ENCODE measurements at regions not wholly inside any gene's neighbourhood (a gene's known extent, or its start where the extent isn't known, plus 50 kb on each side); places are given as distances from the start of the nearest gene placed in this dataset.
"Not testable (repeated sequence)": the region's sequence is repeated elsewhere in the genome, so short reads cannot be mapped to it uniquely, and the experiment has no call there.

DNA sequence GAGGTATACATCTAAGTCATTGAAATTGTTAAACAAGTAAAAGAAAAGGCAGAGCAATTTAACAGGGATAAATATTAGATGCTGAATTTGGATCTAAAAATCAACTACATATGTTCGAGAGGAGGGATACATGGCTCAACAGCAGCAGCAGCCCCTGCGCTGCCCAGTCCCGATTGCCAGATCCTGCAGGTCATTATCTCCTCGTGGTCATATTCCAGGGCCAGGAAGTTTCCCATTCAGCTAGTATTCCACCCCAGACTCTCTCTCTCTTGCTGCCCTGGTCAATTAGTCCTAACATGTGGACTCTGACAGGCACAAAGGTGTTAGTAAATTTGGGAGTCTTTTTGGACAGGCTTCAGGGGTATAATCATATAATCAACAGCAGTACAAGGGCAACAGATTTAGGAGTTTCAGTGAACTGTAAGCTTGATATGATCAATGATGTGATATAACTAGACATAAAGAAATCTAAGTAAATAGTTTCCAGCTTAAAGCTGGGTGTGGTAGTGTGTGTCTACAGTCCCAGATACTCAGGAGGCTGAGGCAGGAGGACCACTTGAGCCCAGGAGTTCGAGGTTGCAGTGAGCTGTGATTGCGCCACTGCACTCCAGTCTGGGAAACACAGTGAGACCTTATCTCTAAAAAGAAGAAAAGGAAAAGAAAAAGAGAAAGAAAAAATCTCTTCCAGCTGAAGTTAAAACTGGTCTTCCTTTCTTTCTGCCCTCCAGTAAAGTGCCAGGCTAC, 96.5 kb upstream of the MED13 start:
- in situ Hi-C loops (cut with MboI; ENCODE audit: low pct_unique_long_range_greater_than_20kb, low sequenced_read_pairs), result no loop called here

DNA sequence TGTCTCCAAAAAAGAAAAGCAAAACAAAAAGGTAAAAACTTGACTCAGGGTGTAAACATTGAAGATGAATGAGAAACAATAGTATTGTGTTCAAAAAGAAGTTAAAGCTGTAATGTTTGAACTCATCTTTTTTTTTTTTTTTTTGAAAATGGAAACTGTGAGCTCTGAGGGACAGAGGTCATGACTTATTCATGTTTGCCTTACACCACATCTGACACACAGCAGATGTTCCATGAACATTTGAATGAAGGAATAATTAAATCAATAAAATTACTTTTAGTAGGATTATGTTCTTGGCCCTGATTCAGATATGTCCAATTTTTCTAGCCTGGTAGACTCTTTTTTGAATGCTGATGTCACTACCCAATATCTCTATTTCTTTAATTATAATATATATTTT, 95.7 kb upstream of the MED13 start:
- in situ Hi-C loops (cut with MboI; ENCODE audit: low pct_unique_long_range_greater_than_20kb, low sequenced_read_pairs), result no loop called here
- DNase-seq, result no peak

More for the DNA sequence above, 96.5 kb upstream of the MED13 start:
- no peak for DNase-seq

DNA sequence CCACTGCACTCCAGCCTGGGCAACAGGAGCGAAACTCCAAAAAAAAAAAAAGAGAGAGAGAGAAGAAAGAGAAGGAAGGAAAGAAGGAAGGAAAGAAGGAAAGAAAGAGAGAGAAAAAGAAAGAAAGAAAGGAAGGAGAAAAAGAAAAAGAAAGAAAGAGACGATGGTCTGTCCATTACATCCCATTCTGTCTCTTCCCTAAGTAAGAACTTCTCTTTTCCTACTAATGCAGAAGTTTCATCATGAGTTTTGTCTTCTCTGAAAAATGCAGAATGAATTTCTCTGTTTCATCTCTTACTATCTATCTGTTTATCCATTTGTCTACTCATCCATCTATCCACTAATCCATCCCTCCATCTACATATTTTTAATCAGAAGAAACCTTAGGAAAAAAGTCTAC, 94.9 kb upstream of the MED13 start:
- no peak for DNase-seq
- in situ Hi-C loops (cut with MboI; ENCODE audit: low pct_unique_long_range_greater_than_20kb, low sequenced_read_pairs), result no loop called here

DNA sequence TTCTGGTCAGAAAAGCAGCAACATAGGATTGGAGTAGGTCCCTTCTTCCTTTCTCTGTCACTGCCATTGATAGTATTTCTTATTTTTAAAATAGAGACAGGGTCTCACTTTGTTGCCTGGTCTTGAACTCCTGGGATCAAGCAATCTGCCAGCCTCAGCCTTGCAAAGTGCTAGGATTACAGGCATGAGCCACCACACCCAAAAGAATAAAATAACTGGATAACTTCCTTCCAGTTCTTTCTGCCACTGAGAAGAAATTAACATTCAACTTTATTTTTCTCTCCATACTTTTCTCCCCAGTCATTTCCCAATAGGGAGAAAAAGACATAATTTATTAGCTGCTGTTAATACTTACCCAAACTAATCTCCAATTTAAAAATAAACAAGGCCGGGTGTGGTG, 91.9 kb upstream of the MED13 start:
- in situ Hi-C loops (cut with MboI; ENCODE audit: low pct_unique_long_range_greater_than_20kb, low sequenced_read_pairs), result no loop called here

DNA sequence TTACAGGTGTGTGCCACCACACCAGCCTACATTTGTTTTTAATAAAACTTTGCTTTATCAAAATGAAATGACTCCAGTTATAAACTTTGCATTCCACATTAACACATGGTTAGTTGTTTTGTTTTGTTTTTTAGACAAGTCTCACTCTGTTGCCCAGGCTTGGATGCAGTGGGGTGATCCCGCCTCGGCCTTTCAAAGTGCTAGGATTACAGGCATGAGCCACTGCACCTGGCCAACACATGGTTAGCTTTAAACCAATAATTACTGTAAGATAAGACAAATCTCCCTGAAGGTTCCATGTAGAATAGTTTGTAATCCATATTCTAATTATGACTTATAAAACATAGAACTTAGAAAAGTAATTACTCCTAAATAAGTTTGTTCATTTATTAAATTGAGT, 89.8 kb upstream of the MED13 start:
- in situ Hi-C loops (cut with MboI; ENCODE audit: low pct_unique_long_range_greater_than_20kb, low sequenced_read_pairs), result no loop called here
- DNase-seq, result no peak

More for the DNA sequence above, 91.9 kb upstream of the MED13 start:
- no peak for DNase-seq

DNA sequence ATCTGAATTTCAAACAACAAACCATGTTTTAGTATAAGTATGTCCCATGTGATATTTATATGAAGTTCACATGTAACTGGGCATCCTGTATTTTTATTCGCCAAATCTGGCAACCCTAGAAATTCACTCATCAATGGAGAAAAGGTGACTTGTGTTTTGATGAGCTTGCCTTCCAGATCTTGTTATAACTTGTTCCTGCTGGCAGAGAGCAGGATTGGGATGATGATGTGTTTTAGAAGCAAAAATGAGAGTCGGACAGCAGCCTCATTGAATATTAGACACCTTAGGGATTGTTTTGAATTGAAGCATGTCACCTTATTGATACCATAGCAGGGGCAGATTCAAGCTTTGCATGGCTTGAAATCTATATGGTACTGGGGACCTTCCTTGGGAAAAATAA, 85.4 kb upstream of the MED13 start:
- DNase-seq, result no peak
- in situ Hi-C loops (cut with MboI; ENCODE audit: low pct_unique_long_range_greater_than_20kb, low sequenced_read_pairs), result no loop called here

DNA sequence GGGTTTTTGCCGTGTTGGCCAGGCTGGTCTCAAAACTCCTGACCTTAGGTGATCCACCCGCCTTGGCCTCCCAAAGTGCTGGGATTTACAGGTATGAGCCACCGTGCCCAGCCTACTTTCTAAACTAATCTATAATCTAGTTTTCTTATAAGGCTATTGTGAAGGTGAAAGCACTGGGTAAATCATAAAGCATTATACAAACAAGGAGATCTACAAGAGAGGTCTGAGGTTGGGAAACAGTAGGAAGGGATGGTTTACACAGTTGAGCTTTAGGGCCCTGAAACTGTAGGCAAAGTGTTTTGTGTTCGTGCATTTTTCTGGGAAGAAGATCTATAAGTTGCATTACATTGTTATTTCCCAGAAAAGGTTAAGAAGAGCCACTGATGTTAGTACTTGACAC, 84.9 kb upstream of the MED13 start:
- no peak for DNase-seq
- in situ Hi-C loops (cut with MboI; ENCODE audit: low pct_unique_long_range_greater_than_20kb, low sequenced_read_pairs), result no loop called here

DNA sequence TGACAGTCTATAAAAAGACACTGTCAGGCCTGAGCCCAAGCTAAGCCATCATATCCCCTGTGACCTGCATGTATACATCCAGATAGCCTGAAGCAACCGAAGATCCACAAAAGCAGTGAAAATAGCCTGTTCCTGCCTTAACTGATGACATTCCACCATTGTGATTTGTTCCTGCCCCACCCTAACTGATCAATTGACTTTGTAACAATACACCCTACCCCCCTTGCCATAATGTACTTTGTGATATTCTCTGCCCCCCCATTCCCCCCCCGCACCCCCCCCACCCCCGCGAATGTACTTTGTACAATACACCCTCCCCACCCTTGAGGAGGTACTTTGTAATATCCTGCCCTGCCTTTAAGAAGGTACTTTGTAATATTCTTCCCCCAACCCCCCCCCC, 82.2 kb upstream of the MED13 start:
- no peak for DNase-seq
- in situ Hi-C loops (cut with MboI; ENCODE audit: low pct_unique_long_range_greater_than_20kb, low sequenced_read_pairs), result no loop called here

DNA sequence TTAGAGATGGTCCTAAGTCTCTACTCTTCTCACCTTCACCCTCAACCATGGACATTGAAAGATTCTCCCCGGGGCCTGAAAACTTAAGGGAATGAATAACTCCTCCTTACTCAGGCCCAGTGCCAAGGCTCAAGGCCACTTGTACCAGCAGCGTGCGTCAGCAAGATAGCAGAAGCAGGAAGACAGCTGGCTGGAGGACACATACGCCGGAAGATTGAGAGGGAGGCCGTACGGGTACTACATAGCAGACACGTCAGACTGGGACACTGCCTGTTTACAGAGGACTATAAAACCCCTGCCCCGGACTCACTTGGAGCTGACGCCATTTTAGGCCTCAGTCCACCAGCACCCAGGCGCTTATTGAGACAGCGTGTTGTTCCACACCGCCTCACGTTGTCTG, 75.8 kb upstream of the MED13 start:
- no peak for DNase-seq
- in situ Hi-C loops (cut with MboI; ENCODE audit: low pct_unique_long_range_greater_than_20kb, low sequenced_read_pairs), result no loop called here

DNA sequence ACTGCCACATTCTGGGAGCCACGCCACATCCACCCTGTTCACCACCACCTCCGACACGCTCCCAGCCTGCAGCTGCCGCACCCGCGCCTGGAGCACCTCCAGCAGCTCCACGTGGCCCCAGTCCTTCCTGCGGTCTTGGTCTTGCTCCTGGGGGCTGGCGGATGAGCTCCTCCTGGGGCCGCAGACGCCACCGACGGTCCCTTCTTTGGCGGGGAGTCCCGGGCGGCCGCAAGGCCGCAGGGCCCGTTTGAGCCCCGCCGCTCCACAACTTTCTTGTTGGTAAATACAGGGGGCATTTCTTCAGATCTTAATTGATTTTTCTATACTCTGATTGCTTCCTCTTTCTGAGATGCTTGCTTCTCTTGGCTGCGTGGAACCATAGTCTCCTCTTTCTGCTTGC, 75.3 kb upstream of the MED13 start:
- DNase-seq, result peak; percentile 8
- in situ Hi-C loops (cut with MboI; ENCODE audit: low pct_unique_long_range_greater_than_20kb, low sequenced_read_pairs), result no loop called here

DNA sequence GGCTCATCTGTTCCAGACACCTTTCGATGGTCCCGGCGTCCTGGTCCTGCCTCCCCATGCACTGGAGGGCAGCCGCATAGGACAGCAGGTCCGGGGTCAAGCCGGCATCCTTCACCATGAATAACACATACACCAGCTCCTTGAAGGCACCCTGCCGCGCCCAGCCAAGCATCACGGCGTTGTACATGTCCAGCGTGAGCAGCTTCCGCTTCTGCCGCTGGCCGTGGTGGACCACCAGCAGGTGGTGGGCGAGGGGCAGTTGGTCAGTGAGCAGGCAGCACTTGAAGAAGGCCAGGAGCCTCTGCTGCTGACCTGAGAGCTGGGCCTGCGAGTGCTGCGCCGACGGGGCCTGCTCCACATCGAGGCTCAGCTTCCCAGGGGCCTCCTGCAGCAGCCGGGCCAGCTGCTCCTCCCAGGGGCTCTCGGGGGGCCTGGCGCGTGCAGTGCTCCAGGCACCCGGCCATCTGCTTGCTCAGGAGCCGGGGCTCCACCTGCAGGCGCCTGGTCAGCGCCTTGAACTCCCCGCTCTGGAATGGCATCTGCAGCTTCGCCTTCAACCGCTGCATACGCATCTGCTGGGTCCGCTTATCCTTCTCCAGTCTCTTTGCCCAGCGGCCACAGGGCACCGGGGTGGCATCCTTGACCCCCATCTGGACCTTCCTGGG, 74.7 kb upstream of the MED13 start:
- DNase-seq; in situ Hi-C loops (cut with MboI; ENCODE audit: low pct_unique_long_range_greater_than_20kb, low sequenced_read_pairs): not testable (repeated sequence)

DNA sequence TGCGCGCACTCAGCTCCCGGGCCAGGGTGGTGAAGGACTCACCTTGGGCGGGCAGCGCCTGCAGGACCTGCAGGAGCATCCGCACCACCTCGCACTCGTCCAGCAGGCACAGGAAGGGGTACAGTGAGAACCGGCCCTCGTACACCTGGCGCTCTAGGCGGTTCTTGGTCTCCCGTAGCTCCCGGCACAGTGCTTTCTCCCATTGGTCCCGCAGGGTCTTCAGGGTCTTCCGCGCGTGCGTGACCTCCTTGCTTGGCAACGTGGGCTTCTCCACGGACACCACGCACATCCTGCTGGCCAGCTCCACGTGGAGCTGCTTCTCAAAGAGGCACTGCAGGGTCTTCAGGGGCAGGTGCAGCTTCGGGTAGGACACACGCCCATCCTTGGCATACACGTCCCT, 74.1 kb upstream of the MED13 start:
- in situ Hi-C loops (cut with MboI; ENCODE audit: low pct_unique_long_range_greater_than_20kb, low sequenced_read_pairs), result no loop called here

DNA sequence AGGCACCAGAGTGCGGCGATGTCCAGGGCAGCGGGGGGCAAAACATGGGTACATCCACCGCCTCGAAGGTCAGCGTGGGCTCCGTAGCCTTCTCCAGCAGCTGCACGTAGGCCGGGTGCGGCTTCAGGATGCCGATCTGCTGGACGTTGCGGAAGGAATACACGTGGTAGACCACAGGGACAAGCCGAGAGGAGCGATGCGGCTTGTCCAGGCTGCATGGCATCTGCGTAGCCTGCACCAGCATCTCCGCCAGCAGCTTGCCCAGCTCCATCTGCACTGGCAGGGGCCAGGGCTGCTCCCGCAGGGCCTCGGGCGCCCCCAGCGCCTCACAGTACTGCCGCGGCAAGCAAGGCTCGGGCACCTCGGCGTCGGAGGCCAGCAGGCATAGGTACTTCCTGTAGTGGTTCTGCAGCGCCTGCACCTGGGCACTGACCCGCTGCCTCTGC, 73.6 kb upstream of the MED13 start:
- in situ Hi-C loops (cut with MboI; ENCODE audit: low pct_unique_long_range_greater_than_20kb, low sequenced_read_pairs); DNase-seq: not testable (repeated sequence)

More for the DNA sequence above, 74.1 kb upstream of the MED13 start:
- no peak for DNase-seq

DNA sequence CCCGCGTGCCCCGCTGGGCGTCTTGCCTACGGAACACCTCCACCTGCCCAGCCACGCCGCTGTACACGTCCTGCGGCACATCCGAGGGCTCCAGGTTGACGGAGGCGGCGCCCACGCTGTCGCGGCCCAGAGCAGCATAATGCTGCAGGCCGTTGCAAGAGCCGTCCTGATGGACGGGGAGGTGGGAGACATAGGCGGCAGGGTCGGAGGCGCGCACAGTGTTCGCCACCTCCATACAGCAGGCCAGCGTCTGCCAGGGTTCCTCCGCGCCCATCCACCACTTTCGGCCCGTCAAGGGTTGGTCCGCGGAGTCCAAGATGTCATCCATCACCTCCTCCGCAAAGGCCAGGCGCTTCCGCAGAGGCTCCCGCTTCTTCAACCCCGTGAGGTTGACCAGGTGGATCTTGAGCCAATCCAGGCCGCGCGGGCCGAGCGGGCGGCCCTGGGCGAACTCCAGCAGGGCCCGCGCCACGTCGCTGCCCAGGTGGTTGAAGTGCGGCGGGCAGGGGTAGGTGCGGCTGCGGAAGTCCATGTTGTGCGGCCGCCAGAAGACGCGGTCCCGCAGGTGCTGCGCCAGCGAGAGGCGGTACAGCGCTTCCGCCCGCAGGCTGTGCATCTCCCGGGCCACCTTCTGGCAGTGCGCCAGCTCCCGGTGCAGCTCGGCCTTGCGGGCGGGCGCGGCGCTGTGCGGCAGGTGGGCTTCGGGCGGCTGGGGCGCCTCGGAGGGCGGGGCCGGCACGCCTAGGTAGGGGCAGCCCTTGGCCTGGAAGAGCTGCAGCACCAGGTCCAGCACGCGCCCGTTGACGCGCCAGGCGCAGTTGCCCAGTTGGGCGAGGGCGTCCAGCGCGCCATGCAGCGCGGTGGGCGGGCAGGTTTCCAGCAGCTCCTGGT, 72.9 kb upstream of the MED13 start:
- in situ Hi-C loops (cut with MboI; ENCODE audit: low pct_unique_long_range_greater_than_20kb, low sequenced_read_pairs); DNase-seq: not testable (repeated sequence)

DNA sequence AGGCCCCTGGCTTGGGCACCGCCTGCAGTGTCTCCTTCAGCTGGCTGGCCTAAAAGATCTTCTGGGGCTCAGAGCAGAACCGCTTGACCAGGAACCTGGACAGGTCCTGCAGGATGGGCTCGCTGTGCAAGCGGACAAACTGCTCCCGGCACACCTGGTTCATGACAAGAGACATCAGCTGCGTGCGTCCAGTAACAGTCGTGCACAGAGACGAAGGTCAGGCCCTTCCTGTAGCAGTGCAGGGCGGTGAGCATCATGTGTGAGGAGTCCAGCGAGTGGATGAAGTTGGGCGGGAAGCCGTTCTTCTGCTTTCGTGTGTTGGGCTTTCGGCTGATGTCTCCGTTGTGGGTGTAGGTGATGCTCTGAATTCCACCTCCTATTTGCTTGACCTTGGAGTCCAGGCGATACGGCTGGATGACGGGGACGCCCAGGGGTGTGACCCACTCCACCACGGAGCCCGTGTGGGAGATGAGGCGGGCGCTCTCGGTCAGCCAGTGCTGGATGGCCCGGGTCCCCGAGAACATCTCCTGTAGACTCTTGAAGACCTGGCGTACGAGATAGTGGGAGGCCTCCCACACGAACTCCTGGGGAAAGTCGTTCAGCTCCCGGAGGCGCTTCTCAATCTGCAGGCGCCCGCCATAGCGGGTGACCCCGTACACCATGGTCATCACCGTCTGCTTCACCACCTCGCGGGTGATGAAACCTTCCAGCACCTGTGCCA, 72.1 kb upstream of the MED13 start:
- DNase-seq; in situ Hi-C loops (cut with MboI; ENCODE audit: low pct_unique_long_range_greater_than_20kb, low sequenced_read_pairs): not testable (repeated sequence)

DNA sequence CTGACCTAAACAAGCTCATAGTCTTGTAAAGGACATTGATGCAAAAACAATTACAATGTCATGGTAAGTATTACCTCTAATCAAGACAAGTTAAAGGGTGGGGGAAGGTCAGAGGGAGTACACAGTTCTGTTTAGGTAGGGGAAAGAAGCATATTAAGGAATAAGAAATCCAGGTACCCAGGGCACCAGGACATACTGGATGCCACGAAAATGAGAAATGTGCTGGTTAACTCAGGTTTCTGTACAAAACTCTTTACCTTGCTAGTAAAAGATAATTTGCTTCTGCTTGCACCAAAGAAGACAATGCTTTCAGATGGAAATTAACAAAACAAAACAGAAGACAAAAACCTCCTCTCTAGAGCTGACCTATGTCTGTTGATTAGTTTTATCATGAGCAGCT, 70.7 kb upstream of the MED13 start:
- no peak for DNase-seq
- in situ Hi-C loops (cut with MboI; ENCODE audit: low pct_unique_long_range_greater_than_20kb, low sequenced_read_pairs), result no loop called here

DNA sequence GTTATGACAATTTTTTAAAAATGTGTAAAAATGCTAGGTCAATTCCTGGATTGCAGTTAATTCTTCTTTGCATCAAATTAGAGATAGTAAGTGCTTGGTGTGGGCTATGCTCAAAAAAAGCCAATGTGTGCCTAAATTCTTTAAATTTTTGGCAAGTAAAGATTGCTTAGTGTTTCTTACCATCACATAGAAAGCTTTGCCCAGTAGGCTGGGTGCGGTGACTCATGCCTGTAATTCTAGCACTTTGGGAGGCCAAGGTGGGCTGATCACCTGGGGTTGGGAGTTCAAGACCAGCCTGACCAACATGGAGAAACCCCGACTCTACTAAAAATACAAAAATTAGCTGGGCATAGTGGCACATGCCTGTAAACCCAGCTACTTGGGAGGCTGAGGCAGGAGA, 70.0 kb upstream of the MED13 start:
- in situ Hi-C loops (cut with MboI; ENCODE audit: low pct_unique_long_range_greater_than_20kb, low sequenced_read_pairs); DNase-seq: not testable (repeated sequence)

DNA sequence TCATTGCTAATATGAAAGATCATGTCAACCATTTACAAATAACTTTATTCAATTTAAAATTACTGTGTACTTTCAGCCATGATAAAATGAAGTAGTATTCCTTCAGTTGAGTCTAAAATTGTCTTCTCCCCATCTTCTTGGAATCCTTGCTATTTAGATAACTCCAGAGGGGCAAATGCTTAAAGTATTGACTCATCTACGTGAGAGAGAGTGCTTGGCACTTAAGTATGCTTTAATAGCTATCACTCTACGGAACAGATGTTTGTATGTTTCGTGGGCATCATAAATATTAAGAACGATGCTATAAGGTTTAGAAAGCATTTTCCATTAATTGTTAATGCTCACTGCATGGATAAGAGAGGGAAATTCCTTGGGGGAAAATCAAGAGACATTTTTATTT, 69.3 kb upstream of the MED13 start:
- in situ Hi-C loops (cut with MboI; ENCODE audit: low pct_unique_long_range_greater_than_20kb, low sequenced_read_pairs), result no loop called here
- no peak for DNase-seq

DNA sequence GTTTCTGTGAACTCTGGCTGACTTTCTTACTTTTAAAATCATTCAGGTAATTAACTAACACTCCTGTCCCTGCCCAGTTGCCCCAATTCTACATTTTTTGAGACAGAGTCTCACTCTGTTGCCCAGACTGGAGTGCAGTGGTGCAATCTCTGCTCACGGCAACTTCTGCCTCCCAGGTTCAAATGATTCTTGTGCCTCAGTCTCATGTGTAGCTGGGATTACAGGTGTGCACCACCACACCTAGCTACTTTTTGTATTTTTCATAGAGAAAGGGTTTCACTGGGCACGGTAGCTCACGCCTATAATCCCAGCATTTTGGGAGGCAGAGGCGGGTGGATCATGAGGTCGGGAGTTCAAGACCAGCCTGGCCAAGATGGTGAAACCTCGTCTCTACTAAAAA, 66.2 kb upstream of the MED13 start:
- in situ Hi-C loops (cut with MboI; ENCODE audit: low pct_unique_long_range_greater_than_20kb, low sequenced_read_pairs); DNase-seq: not testable (repeated sequence)

All from KBM-7 (cell line).